Dedifferentiated amniotic fluid mesenchymal stem cell (primary cell): ENCODE measurements at regions not wholly inside any gene's neighbourhood (a gene's known extent, or its start where the extent isn't known, plus 50 kb on each side); places are given as distances from the start of the nearest gene placed in this dataset.

ENCODE experiments used
- DNase-seq: peaks from one replicate; pipeline ENCODE4 v3.0.0-alpha.2; 2016; ENCODE audit errors: extremely low spot score

GRCh38 chr11:111194860-111195568, 50.5 kb upstream of the POU2AF2 start:
- DNase-seq = no peak

GRCh38 chr11:111193924-111194490, 51.5 kb upstream of the POU2AF2 start:
- no peak for DNase-seq

- DNase-seq = no peak
Measured at GRCh38 chr11:111189466-111189865, 56.1 kb upstream of the POU2AF2 start.

GRCh38 chr11:111186308-111186915, 59.1 kb upstream of the POU2AF2 start:
- no peak for DNase-seq

DNA sequence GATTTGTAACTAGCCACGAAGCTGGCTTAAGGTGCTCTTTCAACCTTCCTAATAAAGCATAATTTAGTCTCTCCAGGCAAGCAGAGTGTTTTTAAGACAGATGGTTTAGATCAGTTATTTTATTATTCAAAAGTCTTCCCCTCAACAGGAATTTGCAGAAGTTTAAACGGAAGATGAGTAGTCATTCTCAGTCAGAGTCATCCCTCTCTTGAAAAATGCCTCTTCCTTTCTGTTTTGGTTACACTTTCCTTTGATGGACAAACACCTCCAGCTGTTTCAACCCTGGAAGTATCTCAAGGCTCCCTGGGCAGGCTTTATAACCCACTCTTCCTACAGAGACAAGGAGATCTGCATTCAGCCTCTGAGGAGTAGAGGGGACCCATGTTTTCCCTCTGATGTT, 60.3 kb upstream of the POU2AF2 start:
- no peak for DNase-seq

DNA sequence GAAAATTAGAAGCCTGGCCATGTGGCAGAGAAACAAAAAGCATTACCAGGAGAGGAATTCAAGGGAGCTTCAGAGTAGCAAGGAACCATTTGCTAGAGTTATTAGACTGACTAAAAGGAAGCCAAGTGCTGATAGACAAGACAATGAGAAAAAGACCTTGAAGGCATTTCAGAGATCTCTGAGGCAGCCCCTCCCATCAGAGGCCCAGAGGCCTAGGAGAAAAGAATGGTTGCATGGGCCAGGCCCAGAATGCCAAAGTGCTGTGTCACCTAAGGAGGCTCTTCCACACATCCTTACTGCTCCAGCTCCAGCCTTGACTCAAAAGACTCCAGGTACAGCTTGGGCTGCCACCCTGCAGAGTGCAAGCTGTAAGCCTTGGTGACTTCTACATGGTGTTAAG, 61.8 kb upstream of the POU2AF2 start:
- no peak for DNase-seq

DNA sequence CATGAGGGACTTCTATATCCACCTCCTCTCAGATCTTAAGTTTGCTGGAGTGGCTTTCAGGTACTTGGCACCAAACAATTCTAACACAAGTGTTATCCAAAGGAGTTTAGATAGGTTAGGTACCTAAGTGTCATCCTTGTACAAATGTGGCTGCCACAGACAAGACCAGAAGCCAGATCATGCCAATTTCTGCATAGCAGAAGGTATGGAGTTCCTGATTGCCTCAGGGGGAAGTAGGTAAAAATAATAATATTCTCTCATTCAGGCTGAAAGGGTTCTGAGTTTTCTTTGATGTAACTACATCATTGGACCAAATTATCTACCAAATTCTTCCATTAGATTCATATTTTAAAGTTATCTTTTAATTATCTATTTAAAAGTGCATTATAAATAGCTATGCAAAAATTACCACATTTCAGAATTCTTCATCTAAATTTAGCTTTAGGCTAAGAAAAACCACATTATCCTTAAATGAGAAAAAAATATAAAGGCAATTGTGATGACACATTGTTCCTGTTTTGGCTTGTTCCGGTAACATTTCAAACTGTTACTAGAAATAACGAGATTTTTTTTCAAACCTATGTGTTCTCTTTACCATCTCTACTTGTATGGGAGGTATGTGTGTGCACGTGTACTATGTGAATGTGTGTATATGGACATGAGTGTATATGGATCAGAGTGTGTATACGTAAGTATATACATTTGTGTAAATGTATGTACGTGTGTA, 66.2 kb upstream of the POU2AF2 start:
- no peak for DNase-seq

DNA sequence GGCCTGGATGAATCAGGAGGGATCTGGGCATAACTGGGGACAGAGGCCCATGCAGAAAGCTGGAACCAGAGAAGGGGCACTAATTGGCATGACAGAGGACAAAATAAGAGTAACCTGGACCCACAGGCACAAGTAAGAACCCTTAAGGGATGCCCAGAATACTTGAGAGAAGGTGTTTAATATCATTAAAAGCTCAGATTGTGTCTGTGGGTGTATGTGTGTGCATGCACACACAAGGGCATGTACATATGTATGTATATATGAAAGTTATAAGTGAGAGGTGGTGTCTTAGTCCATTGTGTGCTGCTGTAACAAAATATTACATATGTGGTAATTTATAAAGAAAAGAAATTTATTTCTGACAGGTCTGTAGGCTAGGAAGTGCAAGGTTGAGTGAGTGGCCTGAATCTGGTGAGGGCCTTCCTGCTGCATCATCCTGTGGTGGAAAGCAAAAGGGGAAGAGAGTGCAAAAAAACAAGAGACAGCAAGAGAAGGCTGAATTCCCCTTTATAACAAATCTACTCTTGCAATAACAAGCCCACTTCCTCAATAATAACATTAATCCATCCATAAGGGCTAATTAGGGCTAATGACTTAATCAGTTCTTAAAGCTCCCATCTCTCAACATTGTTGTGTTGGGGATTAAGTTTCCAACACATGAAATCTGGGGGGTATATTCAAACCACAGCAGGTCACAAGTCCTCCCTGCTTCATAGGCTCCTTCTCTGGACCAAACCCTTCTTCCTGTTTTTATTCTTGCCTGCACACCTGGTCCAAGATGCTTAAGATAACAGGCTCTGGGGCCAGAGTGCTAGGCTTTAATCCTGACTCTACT, 68.3 kb upstream of the POU2AF2 start:
- DNase-seq = no peak

DNA sequence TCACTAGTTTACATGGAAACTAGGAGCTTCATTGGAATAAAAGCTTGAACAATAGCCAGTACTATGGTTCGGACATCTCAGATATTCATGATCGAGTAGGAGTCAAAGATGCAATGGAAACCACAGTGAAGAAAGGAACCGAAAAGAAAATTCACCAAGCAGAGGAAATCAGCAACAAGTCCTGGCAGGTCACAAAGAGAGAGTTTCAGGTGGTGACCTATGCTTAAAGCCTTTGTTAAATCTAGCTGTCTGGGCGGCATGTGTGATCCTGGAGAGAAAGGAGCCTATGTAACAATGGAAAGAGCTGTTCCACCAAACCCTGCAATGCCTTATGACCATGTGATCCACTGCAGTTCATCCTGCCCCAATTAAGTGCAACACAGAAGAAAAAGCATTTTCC, 68.9 kb upstream of the POU2AF2 start:
- DNase-seq = no peak

GRCh38 chr11:111173221-111173620, 72.3 kb upstream of the POU2AF2 start:
- DNase-seq = no peak

GRCh38 chr11:111172321-111172862, 73.1 kb upstream of the POU2AF2 start:
- DNase-seq = no peak

- DNase-seq = no peak
Measured at GRCh38 chr11:111170761-111171379, 74.7 kb upstream of the POU2AF2 start.

DNA sequence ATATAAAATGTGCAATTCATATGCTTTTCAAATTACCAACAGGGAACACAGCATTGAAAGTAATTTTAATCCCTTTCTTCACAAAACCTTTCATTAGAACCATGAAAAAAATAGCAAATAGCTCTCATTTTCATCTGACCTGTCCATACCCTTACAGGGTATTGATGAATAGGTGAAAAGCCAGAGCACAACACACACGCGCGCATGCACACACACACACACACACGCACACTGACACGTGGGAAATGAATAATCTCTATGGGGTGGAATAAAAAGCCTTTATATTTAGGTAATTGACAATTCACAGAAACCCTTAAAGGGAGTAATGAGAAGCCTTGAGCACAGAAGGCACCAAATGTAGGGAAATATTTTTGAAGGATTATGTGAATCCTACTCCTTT, 76.2 kb upstream of the POU2AF2 start:
- DNase-seq = no peak

- DNase-seq = no peak
Measured at GRCh38 chr11:111168871-111169270, 76.7 kb upstream of the POU2AF2 start.

GRCh38 chr11:111167666-111168065, 77.9 kb upstream of the POU2AF2 start:
- no peak for DNase-seq

GRCh38 chr11:111166598-111166997, 78.9 kb upstream of the POU2AF2 start:
- DNase-seq = no peak

- peak; percentile 38 for DNase-seq
Measured at GRCh38 chr11:111162305-111162704, 83.2 kb upstream of the POU2AF2 start.

GRCh38 chr11:111157571-111157970, 88.0 kb upstream of the POU2AF2 start:
- no peak for DNase-seq

- no peak for DNase-seq
Measured at GRCh38 chr11:111155021-111155420, 90.5 kb upstream of the POU2AF2 start.

GRCh38 chr11:111153194-111153593, 92.3 kb upstream of the POU2AF2 start:
- DNase-seq = no peak

DNA sequence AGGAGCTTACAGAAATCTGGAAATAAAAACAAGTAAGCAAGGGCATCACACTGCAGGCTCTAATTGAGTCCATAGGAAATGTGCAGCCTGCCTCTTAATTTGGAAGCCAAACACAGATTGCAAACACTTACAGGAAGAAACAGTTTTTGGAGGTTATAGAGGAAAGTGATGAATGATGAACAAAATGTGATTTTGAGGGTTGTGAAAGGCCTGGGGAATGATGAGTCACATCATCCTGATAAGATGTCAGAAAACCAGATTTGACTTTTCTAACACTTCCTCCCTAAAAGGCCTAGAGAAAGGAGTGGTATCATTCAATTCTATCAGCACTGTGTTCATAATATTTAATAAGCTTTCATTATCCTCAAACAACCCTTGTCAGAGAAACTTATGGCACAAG, 96.6 kb upstream of the POU2AF2 start:
- no peak for DNase-seq
